Endothelial cell of umbilical vein (primary cell): ENCODE measurements at regions not wholly inside any gene's neighbourhood (a gene's known extent, or its start where the extent isn't known, plus 50 kb on each side); places are given as distances from the start of the nearest gene placed in this dataset.

ENCODE experiments used
- BruUV-seq: library from RNA; stranded (reverse); fragments of 400-500 nt; replicated peaks from 2 replicates; lab custom pipeline; 2021; lab: Mats Ljungman, UMichigan
- CTCF ChIA-PET: fragments of 300-600, 350-600 bp; sonication (Branson Sonifier 250); formaldehyde crosslinking; loops from one replicate; lab custom pipeline; 2021; ENCODE audit warnings: antibody characterized with exemption, inconsistent platforms; lab: Charles Lee
- POLR2A ChIA-PET: fragments of 300-600, 350-600 bp; sonication (Branson Sonifier 250); formaldehyde crosslinking; loops from one replicate; lab custom pipeline; 2021; ENCODE audit warnings: antibody characterized with exemption, inconsistent platforms; lab: Charles Lee
- DNase-seq: peaks from one replicate; pipeline ENCODE4 v3.0.0-alpha.2; 2011; ENCODE audit warnings: low read depth, low spot score
- FAIRE-seq: peaks from 2 replicates; lab custom pipeline; 2011; peaks lifted over from hg19 to GRCh38; lab: Jason Lieb, UNC
- H2AFZ ChIP-seq: 2 replicates; pipeline ENCODE4 v1.6.0; 2012; ENCODE audit warnings: low read depth, low read length, control low read depth, inconsistent platforms
- H3K27ac ChIP-seq: 2 replicates; pipeline ENCODE4 v1.5.1; 2011; ENCODE audit warnings: low read depth, mild to moderate bottlenecking, control low read depth, low read length, moderate library complexity; ENCODE audit not compliant: insufficient read depth
- H3K27me3 ChIP-seq, 2 experiments: 2 replicates each; pipeline versions ENCODE4 v1.6.0 to v1.6.1; 2011; ENCODE audit warnings: low read length in 2 of 2, mixed read lengths in 1 of 2; ENCODE audit not compliant: control insufficient read depth in 2 of 2, insufficient read depth in 2 of 2
- H3K36me3 ChIP-seq, 2 experiments: 2 replicates in 1 of 2; 3 replicates in 1 of 2; pipeline ENCODE4 v1.5.1; 2011; ENCODE audit warnings: low read length in 2 of 2, mild to moderate bottlenecking in 1 of 2, moderate library complexity in 1 of 2; ENCODE audit not compliant: control insufficient read depth in 2 of 2, insufficient read depth in 2 of 2; ENCODE audit errors: extremely low read depth in 1 of 2
- H3K4me1 ChIP-seq: 3 replicates; pipeline ENCODE4 v1.5.1; 2011; ENCODE audit warnings: mild to moderate bottlenecking, low read length; ENCODE audit not compliant: control insufficient read depth, insufficient read depth; ENCODE audit errors: extremely low read depth
- H3K4me2 ChIP-seq: 2 replicates; pipeline ENCODE4 v1.6.1; 2011; ENCODE audit warnings: low read length, control low read depth, mixed read lengths; ENCODE audit not compliant: insufficient read depth
- H3K4me3 ChIP-seq, 3 experiments: fragments of 200-600 bp in 1 of 3; sonication (generic), shearing (Covaris generic) in 1 of 3; replicated peaks in 1 of 3; 2 replicates each; pipeline ENCODE4 v1.5.1; 2011 to 2016; ENCODE audit warnings: control low read depth in 3 of 3, low read length in 3 of 3, mild to moderate bottlenecking in 2 of 3, inconsistent platforms in 1 of 3, low read depth in 1 of 3, moderate library complexity in 1 of 3; ENCODE audit not compliant: insufficient read depth in 1 of 3
- H3K79me2 ChIP-seq: 2 replicates; pipeline ENCODE4 v1.6.0; 2012; ENCODE audit warnings: low read length, inconsistent platforms; ENCODE audit not compliant: control insufficient read depth, insufficient read depth
- H3K9ac ChIP-seq: replicated peaks from 2 replicates; pipeline ENCODE3; 2011; ENCODE audit warnings: low read length, control low read depth; ENCODE audit not compliant: insufficient read depth; ENCODE audit errors: extremely low read depth
- H3K9me1 ChIP-seq: replicated peaks from 3 replicates; pipeline ENCODE4 v1.6.0; 2011; ENCODE audit warnings: mild to moderate bottlenecking, low read length; ENCODE audit not compliant: control insufficient read depth, insufficient read depth; ENCODE audit errors: extremely low read depth
- H3K9me3 ChIP-seq: replicated peaks from 2 replicates; pipeline ENCODE4 v1.5.1; 2012; ENCODE audit warnings: low read length, inconsistent platforms; ENCODE audit not compliant: control insufficient read depth, insufficient read depth
- H4K20me1 ChIP-seq: replicated peaks from 2 replicates; pipeline ENCODE3; 2011; ENCODE audit warnings: mild to moderate bottlenecking, low read length; ENCODE audit not compliant: control insufficient read depth, insufficient read depth; ENCODE audit errors: extremely low read depth
- EZH2 ChIP-seq: IDR thresholded peaks from 2 replicates; pipeline ENCODE4 v1.6.1; 2012; ENCODE audit warnings: borderline replicate concordance, low read depth, mild to moderate bottlenecking, moderate library complexity, low read length, inconsistent platforms; ENCODE audit not compliant: severe bottlenecking
- FOS ChIP-seq: IDR thresholded peaks from 2 replicates; pipeline ENCODE4 v1.6.1; 2011; ENCODE audit warnings: mild to moderate bottlenecking, low read length, moderate library complexity, borderline replicate concordance; ENCODE audit not compliant: insufficient read depth
- GATA2 ChIP-seq: IDR thresholded peaks from 2 replicates; pipeline ENCODE4 v1.7.0; 2011; ENCODE audit warnings: low read depth, mild to moderate bottlenecking, moderate library complexity, mixed read lengths, low read length; ENCODE audit not compliant: insufficient read length, insufficient read depth
- JUN ChIP-seq: IDR thresholded peaks from 2 replicates; pipeline ENCODE4 v1.6.1; 2011; ENCODE audit warnings: borderline replicate concordance, low read depth; ENCODE audit not compliant: insufficient read length, insufficient read depth
- MAX ChIP-seq: IDR thresholded peaks from 2 replicates; pipeline ENCODE4 v1.6.1; 2011; ENCODE audit not compliant: insufficient read depth, insufficient read length
- MYC ChIP-seq: IDR thresholded peaks from one replicate; pipeline ENCODE4 v1.6.1; 2011; ENCODE audit warnings: mild to moderate bottlenecking, low read depth, low read length
- POLR2A ChIP-seq: IDR thresholded peaks from 2 replicates; pipeline ENCODE4 v1.6.1; 2012; ENCODE audit warnings: low read depth, mild to moderate bottlenecking, control low read depth, low read length
- POLR2AphosphoS5 ChIP-seq: IDR thresholded peaks from 2 replicates; pipeline ENCODE4 v1.6.1; 2012; ENCODE audit warnings: low read depth, mild to moderate bottlenecking, control low read depth, low read length, moderate library complexity; ENCODE audit not compliant: insufficient read depth
- dilution Hi-C: fragments of 300-500 bp; cut with MboI; formaldehyde crosslinking; loops from one replicate; pipeline ENCODE4 v1.15.0; 2019; ENCODE audit warnings: low sequenced_read_pairs; ENCODE audit not compliant: extremely low pct_ligation_motif_present
- intact Hi-C: fragments of 100-400 bp; cut with micrococcal nuclease; formaldehyde crosslinking; loops from one replicate; pipeline ENCODE4 v1.10.0; 2022
- TF ChIP-seq, protein P1 (sequence below), 2 donors: IDR thresholded peaks; 1 replicate in 1 of 2; 2 replicates in 1 of 2; pipeline ENCODE4 v1.5.1; 2011; ENCODE audit warnings: low read length in 2 of 2, mild to moderate bottlenecking in 2 of 2, moderate library complexity in 2 of 2, control low read depth in 1 of 2, inconsistent platforms in 1 of 2, low read depth in 1 of 2; ENCODE audit not compliant: insufficient read depth in 1 of 2; ENCODE audit errors: extremely low read depth in 1 of 2

DNA sequence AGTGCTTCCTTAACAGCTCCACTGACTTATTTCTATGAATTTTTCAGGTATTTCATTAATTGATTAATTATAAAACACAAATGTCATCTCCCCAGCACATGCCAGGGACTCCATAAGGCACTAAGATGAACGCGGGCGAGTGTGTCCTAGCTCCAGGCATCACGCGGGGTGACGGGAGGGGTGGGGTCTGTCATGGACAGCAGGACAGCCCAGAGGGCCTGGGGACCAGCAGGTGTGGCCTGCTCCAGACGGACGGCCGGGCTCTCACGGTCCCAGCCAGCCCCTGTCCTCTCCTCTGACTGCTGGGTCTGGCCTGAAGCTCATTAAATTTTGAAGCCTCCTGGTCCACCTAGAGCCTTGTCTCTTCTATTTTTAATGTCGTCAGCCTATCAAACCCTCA lies 531.1 kb downstream of the BRD1 start:
- FAIRE-seq: no peak
- Histone ChIP-seq H3K4me1 (no peaks in the 10 kb centered on the region), H2AFZ (no peak overlapping the region), H3K9me3 (peaks cover 3% of the 10 kb centered on the region), H3K36me3 (no peaks in the 10 kb centered on the region), H4K20me1 (no peaks in the 10 kb centered on the region), H3K9me1 (no peaks in the 10 kb centered on the region), H3K9ac (no peak overlapping the region), H3K4me2 (no peak overlapping the region), H3K27ac (no peak overlapping the region), H3K79me2 (no peaks in the 10 kb centered on the region), H3K27me3 (no peaks in the 10 kb centered on the region), H3K4me3 (no peak overlapping the region)
- DNase-seq: no peak
- POLR2A ChIA-PET: no interaction called here
- CTCF ChIA-PET: no interaction called here
- TF ChIP-seq MAX (no peak), POLR2AphosphoS5 (no peak), EZH2 (no peak), JUN (no peak), MYC (no peak), GATA2 (no peak), FOS (no peak), POLR2A (no peak)
- TF ChIP-seq, protein P1, sequence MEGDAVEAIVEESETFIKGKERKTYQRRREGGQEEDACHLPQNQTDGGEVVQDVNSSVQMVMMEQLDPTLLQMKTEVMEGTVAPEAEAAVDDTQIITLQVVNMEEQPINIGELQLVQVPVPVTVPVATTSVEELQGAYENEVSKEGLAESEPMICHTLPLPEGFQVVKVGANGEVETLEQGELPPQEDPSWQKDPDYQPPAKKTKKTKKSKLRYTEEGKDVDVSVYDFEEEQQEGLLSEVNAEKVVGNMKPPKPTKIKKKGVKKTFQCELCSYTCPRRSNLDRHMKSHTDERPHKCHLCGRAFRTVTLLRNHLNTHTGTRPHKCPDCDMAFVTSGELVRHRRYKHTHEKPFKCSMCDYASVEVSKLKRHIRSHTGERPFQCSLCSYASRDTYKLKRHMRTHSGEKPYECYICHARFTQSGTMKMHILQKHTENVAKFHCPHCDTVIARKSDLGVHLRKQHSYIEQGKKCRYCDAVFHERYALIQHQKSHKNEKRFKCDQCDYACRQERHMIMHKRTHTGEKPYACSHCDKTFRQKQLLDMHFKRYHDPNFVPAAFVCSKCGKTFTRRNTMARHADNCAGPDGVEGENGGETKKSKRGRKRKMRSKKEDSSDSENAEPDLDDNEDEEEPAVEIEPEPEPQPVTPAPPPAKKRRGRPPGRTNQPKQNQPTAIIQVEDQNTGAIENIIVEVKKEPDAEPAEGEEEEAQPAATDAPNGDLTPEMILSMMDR (IDR thresholded peaks at IDR 0.05; ENCODE audit: extremely low read depth in 1 of 2, insufficient read depth in 1 of 2, low read depth in 1 of 2, low read length in 2 of 2): no peak
- dilution Hi-C loops (no loop called here), intact Hi-C loops (no loop called here)
- no TSS peak for BruUV-seq
